ENCODE measurements at regions not wholly inside any gene's neighbourhood (a gene's known extent, or its start where the extent isn't known, plus 50 kb on each side); places are given as distances from the start of the nearest gene placed in this dataset.
A peak's percentile ranks its signal among the peaks of the same experiment; 100 is the strongest.

DNA sequence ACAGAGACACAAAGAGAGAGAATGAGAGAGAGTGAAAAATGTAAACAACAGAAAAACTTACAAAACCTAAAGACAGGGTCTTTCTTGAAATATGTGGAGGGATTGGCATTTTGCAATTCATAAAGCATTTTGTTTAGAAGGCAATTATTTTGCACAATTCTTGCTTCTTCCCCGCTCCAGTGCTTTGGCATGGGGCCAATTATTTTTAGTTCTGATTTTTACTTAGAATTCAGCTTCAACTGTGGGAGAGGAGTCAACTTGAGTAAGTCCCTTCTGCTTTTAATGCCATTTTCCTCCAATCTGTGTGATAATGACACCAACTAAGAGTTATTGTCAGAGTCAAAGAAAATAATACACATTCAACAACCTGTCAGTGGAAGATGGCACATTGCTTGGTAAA lies 1051.9 kb downstream of the NLGN4X start:
- Histone ChIP-seq H3K4me1 (no peaks in the 10 kb centered on the region), H3K9me3 (no peaks in the 10 kb centered on the region), H3K27ac (no peak overlapping the region), H3K4me3 (no peak overlapping the region), H3K4me2 (no peak overlapping the region)
- no peak for ATAC-seq
- CTCF ChIA-PET = no interaction called here
- TF ChIP-seq CHD4 (IDR thresholded peaks at IDR 0.05; ENCODE audit: borderline replicate concordance) = no peak
- no peak for TF ChIP-seq HMGXB4 (CRISPR knock-in tag; IDR thresholded peaks at IDR 0.05; ENCODE audit: borderline replicate concordance)
- TF ChIP-seq USF2 (IDR thresholded peaks at IDR 0.05) = no peak
- no peak for TF ChIP-seq RNF2 (IDR thresholded peaks at IDR 0.05; ENCODE audit: borderline replicate concordance, low read depth)
- TF ChIP-seq FOSL2 (IDR thresholded peaks at IDR 0.05) = no peak
- no peak for TF ChIP-seq FOSL2 (CRISPR knock-in tag; IDR thresholded peaks at IDR 0.05)
- TF ChIP-seq POLR2AphosphoS2 (conservative IDR thresholded peaks at IDR 0.05; ENCODE audit: low read length) = no peak
- TF ChIP-seq JUNB (IDR thresholded peaks at IDR 0.05) = no peak
- TF ChIP-seq, protein P1, sequence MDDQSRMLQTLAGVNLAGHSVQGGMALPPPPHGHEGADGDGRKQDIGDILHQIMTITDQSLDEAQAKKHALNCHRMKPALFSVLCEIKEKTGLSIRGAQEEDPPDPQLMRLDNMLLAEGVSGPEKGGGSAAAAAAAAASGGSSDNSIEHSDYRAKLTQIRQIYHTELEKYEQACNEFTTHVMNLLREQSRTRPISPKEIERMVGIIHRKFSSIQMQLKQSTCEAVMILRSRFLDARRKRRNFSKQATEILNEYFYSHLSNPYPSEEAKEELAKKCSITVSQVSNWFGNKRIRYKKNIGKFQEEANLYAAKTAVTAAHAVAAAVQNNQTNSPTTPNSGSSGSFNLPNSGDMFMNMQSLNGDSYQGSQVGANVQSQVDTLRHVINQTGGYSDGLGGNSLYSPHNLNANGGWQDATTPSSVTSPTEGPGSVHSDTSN (IDR thresholded peaks at IDR 0.05) = no peak
- no peak for TF ChIP-seq SREBF2 (IDR thresholded peaks at IDR 0.05)
- no peak for TF ChIP-seq MAZ (IDR thresholded peaks at IDR 0.05; ENCODE audit: borderline replicate concordance, low read depth, low read length)
- no peak for TF ChIP-seq HDAC2 (IDR thresholded peaks at IDR 0.05)
- DNase-seq (ENCODE audit: low read depth in 1 of 2, low spot score in 1 of 2) = no peak
- 0% methylated on average over 1 of the region's 1 CpG for whole genome bisulfite sequencing (ENCODE audit: missing lambda C conversion rate)
- POLR2A ChIA-PET = no interaction called here
- FAIRE-seq = peak; percentile 63

GRCh38 chrX:5163663-5164062 lies 1065.0 kb downstream of the NLGN4X start:
- Histone ChIP-seq H3K9me3 (no peaks in the 10 kb centered on the region), H3K4me2 (no peak overlapping the region), H3K4me3 (no peak overlapping the region), H3K4me1 (no peaks in the 10 kb centered on the region), H3K27ac (no peak overlapping the region)
- 68% methylated on average over 1 of the region's 1 CpG for WGBS (ENCODE audit: missing lambda C conversion rate)
- no peak for FAIRE-seq
- ChIA-PET POLR2A (no interaction called here), CTCF (no interaction called here)
- TF ChIP-seq CHD2 (IDR thresholded peaks at IDR 0.05; ENCODE audit: low read length, partially characterized antibody) (no peak), ZFP36 (IDR thresholded peaks at IDR 0.05; ENCODE audit: borderline replicate concordance, partially characterized antibody) (no peak), RNF2 (IDR thresholded peaks at IDR 0.05; ENCODE audit: borderline replicate concordance, low read depth) (no peak), FOSB (CRISPR knock-in tag; IDR thresholded peaks at IDR 0.05) (no peak), FOXS1 (CRISPR knock-in tag; IDR thresholded peaks at IDR 0.05) (no peak), ZC3H11A (IDR thresholded peaks at IDR 0.05) (no peak), GATA3 (IDR thresholded peaks at IDR 0.05; ENCODE audit: borderline replicate concordance) (no peak), HOXA7 (CRISPR knock-in tag; IDR thresholded peaks at IDR 0.05) (no peak), ZSCAN20 (CRISPR knock-in tag; IDR thresholded peaks at IDR 0.05) (no peak), EHMT2 (IDR thresholded peaks at IDR 0.05; ENCODE audit: low read depth) (no peak), CBX8 (IDR thresholded peaks at IDR 0.05) (no peak)
- no peak for ATAC-seq
- DNase-seq (ENCODE audit: low read depth in 1 of 2, low spot score in 1 of 2) = no peak

DNA sequence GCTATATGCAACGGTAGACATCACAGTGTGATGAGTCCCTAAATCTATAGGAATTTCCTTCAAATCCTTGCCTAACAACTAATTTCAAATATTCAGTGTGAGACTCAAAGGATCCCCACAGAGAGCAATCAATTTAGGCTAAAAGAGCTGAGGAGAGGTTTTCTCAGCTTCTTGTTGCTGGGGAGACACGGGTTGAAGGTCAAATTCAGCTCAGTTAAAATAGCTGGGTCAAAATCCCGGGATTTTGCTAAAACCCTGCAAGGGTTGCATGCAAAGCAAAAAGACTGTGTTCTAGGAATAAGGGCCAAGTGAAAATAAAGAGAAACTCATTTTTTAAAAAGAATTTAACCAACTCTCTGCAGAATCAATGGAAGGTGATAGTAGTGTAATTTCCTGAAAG lies 1073.4 kb downstream of the NLGN4X start:
- ATAC-seq = no peak
- H3K4me2 ChIP-seq = no peak overlapping the region
- no peak overlapping the region for H3K27ac ChIP-seq
- H3K4me1 ChIP-seq = no peaks in the 10 kb centered on the region
- DNase-seq (ENCODE audit: low read depth in 1 of 2, low spot score in 1 of 2) = no peak
- WGBS (ENCODE audit: missing lambda C conversion rate) = 2% methylated on average over 3 of the region's 3 CpGs
- POLR2A ChIA-PET = no interaction called here
- no peak overlapping the region for H3K4me3 ChIP-seq
- CTCF ChIA-PET = interaction anchor here (1.2 kb wide), 1 partner anchor 46 kb away, joined by 3 read pairs; no protein-coding TSS in a partner anchor
- TF ChIP-seq MAZ (IDR thresholded peaks at IDR 0.05; ENCODE audit: borderline replicate concordance, low read depth, low read length) (no peak), HOXA7 (CRISPR knock-in tag; IDR thresholded peaks at IDR 0.05) (no peak)
- FAIRE-seq = peak; percentile 84
- no peaks in the 10 kb centered on the region for H3K9me3 ChIP-seq

Data from A549 (cell line).